ENCODE measurements at regions not wholly inside any gene's neighbourhood (a gene's known extent, or its start where the extent isn't known, plus 50 kb on each side); places are given as distances from the start of the nearest gene placed in this dataset.

DNA sequence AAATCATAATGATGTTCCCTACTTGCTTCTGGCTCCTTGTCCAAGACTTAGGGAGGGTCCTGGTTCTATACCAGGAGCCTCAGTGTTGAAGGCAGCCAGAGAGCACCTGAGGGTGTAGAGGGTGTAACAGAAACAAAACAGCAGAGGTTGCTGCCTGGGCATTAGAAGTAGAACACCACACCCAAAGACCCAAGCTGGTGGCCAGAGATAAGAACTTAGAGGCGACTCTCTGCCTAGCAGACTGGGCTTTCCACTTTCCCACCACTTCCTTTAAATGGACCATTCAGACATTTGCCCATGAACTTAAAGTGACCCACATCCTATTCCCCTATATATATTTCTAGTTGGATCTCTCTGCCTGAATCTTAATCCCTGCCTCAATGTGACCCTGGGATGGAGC lies 189.8 kb downstream of the KLF13 start:
- H3K9me3 ChIP-seq (ENCODE audit: control extremely low read depth in 1 of 3, control insufficient read depth in 2 of 3, insufficient read depth in 1 of 3, low read length in 2 of 3), result peaks cover 0 to 5% (median 0%) of the 10 kb centered on the region in 3 donors
- H3K4me1 ChIP-seq (ENCODE audit: control insufficient read depth in 2 of 2, insufficient read depth in 2 of 2, low read length in 2 of 2), result peaks cover 7 to 9% of the 10 kb centered on the region in 2 donors
- Mint-ChIP-seq H3K27me3 (peaks cover 30% of the 10 kb centered on the region), H3K9me3 (ENCODE audit: insufficient read depth) (no peaks in the 10 kb centered on the region), H3K4me3 (no peak overlapping the region), H3K4me1 (peaks cover 10% of the 10 kb centered on the region), H3K27ac (no peak overlapping the region)
- H3K27ac ChIP-seq (ENCODE audit: low read length in 2 of 2), result no peak overlapping the region
- TF ChIP-seq, protein P1, sequence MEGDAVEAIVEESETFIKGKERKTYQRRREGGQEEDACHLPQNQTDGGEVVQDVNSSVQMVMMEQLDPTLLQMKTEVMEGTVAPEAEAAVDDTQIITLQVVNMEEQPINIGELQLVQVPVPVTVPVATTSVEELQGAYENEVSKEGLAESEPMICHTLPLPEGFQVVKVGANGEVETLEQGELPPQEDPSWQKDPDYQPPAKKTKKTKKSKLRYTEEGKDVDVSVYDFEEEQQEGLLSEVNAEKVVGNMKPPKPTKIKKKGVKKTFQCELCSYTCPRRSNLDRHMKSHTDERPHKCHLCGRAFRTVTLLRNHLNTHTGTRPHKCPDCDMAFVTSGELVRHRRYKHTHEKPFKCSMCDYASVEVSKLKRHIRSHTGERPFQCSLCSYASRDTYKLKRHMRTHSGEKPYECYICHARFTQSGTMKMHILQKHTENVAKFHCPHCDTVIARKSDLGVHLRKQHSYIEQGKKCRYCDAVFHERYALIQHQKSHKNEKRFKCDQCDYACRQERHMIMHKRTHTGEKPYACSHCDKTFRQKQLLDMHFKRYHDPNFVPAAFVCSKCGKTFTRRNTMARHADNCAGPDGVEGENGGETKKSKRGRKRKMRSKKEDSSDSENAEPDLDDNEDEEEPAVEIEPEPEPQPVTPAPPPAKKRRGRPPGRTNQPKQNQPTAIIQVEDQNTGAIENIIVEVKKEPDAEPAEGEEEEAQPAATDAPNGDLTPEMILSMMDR (IDR thresholded peaks at IDR 0.05), result no peak
- no peak for TF ChIP-seq EZH2 (IDR thresholded peaks at IDR 0.05; ENCODE audit: borderline replicate concordance, insufficient read depth, low read depth, low read length, poor library complexity, severe bottlenecking)
- H3K4me2 ChIP-seq (replicated peaks; ENCODE audit: low read depth, low read length, poor library complexity, severe bottlenecking), result no peak overlapping the region
- peaks cover 0 to 17% (median 3%) of the 10 kb centered on the region in 4 experiments for H3K27me3 ChIP-seq (replicated peaks in 1 of 4; ENCODE audit: control extremely low read depth in 1 of 4, control insufficient read depth in 3 of 4, insufficient read depth in 4 of 4, low read length in 3 of 4)
- intact Hi-C loops (cut with micrococcal nuclease), result no loop called here
- no peak overlapping the region for H3K4me3 ChIP-seq (ENCODE audit: control extremely low read depth in 1 of 5, extremely low read depth in 1 of 5, insufficient read depth in 1 of 5, low read depth in 2 of 5, low read length in 4 of 5)
- no peak for ATAC-seq (ENCODE audit: low read depth)
- no peaks in the 10 kb centered on the region for H3K36me3 ChIP-seq (replicated peaks in 1 of 2; ENCODE audit: control extremely low read depth in 1 of 2, control insufficient read depth in 1 of 2, extremely low read depth in 1 of 2, insufficient read depth in 2 of 2, low read length in 1 of 2)
- POLR2A ChIA-PET, result no interaction called here
- H3K79me2 ChIP-seq (ENCODE audit: control insufficient read depth, insufficient read depth, low read length), result no peaks in the 10 kb centered on the region
- 33% methylated on average over 1 of the region's 1 CpG for WGBS (ENCODE audit: insufficient coverage)
- no peaks in the 10 kb centered on the region for H4K20me1 ChIP-seq (ENCODE audit: control insufficient read depth, insufficient read depth, low read length, poor library complexity, severe bottlenecking)
- no peak overlapping the region for H2AFZ ChIP-seq (ENCODE audit: insufficient read depth, low read depth, low read length, poor library complexity, severe bottlenecking)
- CTCF ChIA-PET, result no interaction called here
- DNase-seq, result no peak
- no peak overlapping the region for H3K9ac ChIP-seq (ENCODE audit: low read length)

DNA sequence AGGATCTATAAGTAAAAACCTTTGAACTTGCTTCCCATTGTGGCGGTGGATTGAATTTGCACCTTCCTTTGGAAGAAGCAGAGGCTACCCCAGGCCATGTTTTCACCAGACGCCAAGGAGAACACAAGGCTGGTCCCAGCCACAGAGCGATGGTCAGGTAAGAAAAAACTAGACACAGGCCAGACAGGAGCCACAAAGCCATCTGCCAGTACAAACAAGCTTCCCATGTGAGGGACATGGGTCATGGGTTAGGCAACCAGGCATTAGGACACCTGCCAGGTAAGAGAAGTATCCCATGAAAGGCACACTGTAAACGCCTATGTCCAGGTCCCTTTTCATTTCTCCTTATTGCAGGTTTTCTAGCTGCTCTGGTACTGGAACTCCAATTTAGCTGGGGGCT lies 190.2 kb downstream of the KLF13 start:
- Histone ChIP-seq H3K4me3 (ENCODE audit: control extremely low read depth in 1 of 5, extremely low read depth in 1 of 5, insufficient read depth in 1 of 5, low read depth in 2 of 5, low read length in 4 of 5) (no peak overlapping the region), H2AFZ (ENCODE audit: insufficient read depth, low read depth, low read length, poor library complexity, severe bottlenecking) (no peak overlapping the region), H3K36me3 (replicated peaks in 1 of 2; ENCODE audit: control extremely low read depth in 1 of 2, control insufficient read depth in 1 of 2, extremely low read depth in 1 of 2, insufficient read depth in 2 of 2, low read length in 1 of 2) (no peaks in the 10 kb centered on the region), H4K20me1 (ENCODE audit: control insufficient read depth, insufficient read depth, low read length, poor library complexity, severe bottlenecking) (no peaks in the 10 kb centered on the region), H3K4me1 (ENCODE audit: control insufficient read depth in 2 of 2, insufficient read depth in 2 of 2, low read length in 2 of 2) (peaks cover 4 to 7% of the 10 kb centered on the region in 2 donors), H3K9ac (ENCODE audit: low read length) (no peak overlapping the region), H3K27ac (ENCODE audit: low read length in 2 of 2) (no peak overlapping the region), H3K9me3 (ENCODE audit: control extremely low read depth in 1 of 3, control insufficient read depth in 2 of 3, insufficient read depth in 1 of 3, low read length in 2 of 3) (peaks cover 0 to 5% (median 0%) of the 10 kb centered on the region in 3 donors), H3K27me3 (replicated peaks in 1 of 4; ENCODE audit: control extremely low read depth in 1 of 4, control insufficient read depth in 3 of 4, insufficient read depth in 4 of 4, low read length in 3 of 4) (peaks cover 0 to 15% (median 3%) of the 10 kb centered on the region in 4 experiments), H3K79me2 (ENCODE audit: control insufficient read depth, insufficient read depth, low read length) (no peaks in the 10 kb centered on the region), H3K4me2 (replicated peaks; ENCODE audit: low read depth, low read length, poor library complexity, severe bottlenecking) (no peak overlapping the region)
- ATAC-seq (ENCODE audit: low read depth) (no peak), DNase-seq (no peak)
- no peak overlapping the region for H3K27ac Mint-ChIP-seq
- peaks cover 8% of the 10 kb centered on the region for H3K4me1 Mint-ChIP-seq
- CTCF ChIA-PET, result no interaction called here
- no peaks in the 10 kb centered on the region for H3K9me3 Mint-ChIP-seq (ENCODE audit: insufficient read depth)
- H3K4me3 Mint-ChIP-seq, result no peak overlapping the region
- H3K27me3 Mint-ChIP-seq, result peaks cover 30% of the 10 kb centered on the region
- intact Hi-C loops (cut with micrococcal nuclease), result no loop called here
- POLR2A ChIA-PET, result no interaction called here
- WGBS (ENCODE audit: insufficient coverage), result 97% methylated on average over 4 of the region's 4 CpGs
- TF ChIP-seq, protein P1 (IDR thresholded peaks at IDR 0.05), result no peak
- TF ChIP-seq EZH2 (IDR thresholded peaks at IDR 0.05; ENCODE audit: borderline replicate concordance, insufficient read depth, low read depth, low read length, poor library complexity, severe bottlenecking), result no peak

All from B cell (primary cell).